ENCODE measurements at regions not wholly inside any gene's neighbourhood (a gene's known extent, or its start where the extent isn't known, plus 50 kb on each side); places are given as distances from the start of the nearest gene placed in this dataset.

GRCh38 chr1:103337779-103338178 lies 187.7 kb upstream of the RNPC3 start:
- H3K9me3 ChIP-seq: no peaks in the 10 kb centered on the region

GRCh38 chr1:103336408-103336807 lies 189.1 kb upstream of the RNPC3 start:
- WGBS, 5 donors: 64 to 80% (median 74%) methylated on average over 1 of the region's 1 CpG
- DNase-seq: no peak
- no peaks in the 10 kb centered on the region for H3K36me3 ChIP-seq
- H3K9me3 ChIP-seq: no peaks in the 10 kb centered on the region
- H3K4me1 ChIP-seq: no peaks in the 10 kb centered on the region
- H3K27ac ChIP-seq: no peak overlapping the region
- H3K27me3 ChIP-seq (replicated peaks in 1 of 7): no peaks in the 10 kb centered on the region
- TF ChIP-seq CTCF (IDR thresholded peaks at IDR 0.05 in 8 of 11, conservative IDR thresholded peaks at IDR 0.05 in 3 of 11): no peak
- no peak for TF ChIP-seq POLR2A (IDR thresholded peaks at IDR 0.05)
- no peak for TF ChIP-seq POLR2AphosphoS5 (IDR thresholded peaks at IDR 0.05)
- H3K4me3 ChIP-seq: no peak overlapping the region
- intact Hi-C loops (cut with DNase I; ENCODE audit: low total_unique reads): no loop called here

More at GRCh38 chr1:103337779-103338178, 187.7 kb upstream of the RNPC3 start:
- TF ChIP-seq CTCF (IDR thresholded peaks at IDR 0.05 in 8 of 11, conservative IDR thresholded peaks at IDR 0.05 in 3 of 11) (no peak), POLR2A (IDR thresholded peaks at IDR 0.05) (no peak)
- intact Hi-C loops (cut with DNase I; ENCODE audit: low total_unique reads): no loop called here
- H3K27ac ChIP-seq: no peak overlapping the region
- WGBS, 5 donors: 61 to 81% (median 70%) methylated on average over 4 of the region's 4 CpGs
- no peaks in the 10 kb centered on the region for H3K36me3 ChIP-seq
- no peaks in the 10 kb centered on the region for H3K27me3 ChIP-seq (replicated peaks in 1 of 7)
- no peaks in the 10 kb centered on the region for H3K4me1 ChIP-seq
- no peak overlapping the region for H3K4me3 ChIP-seq
- no peak for DNase-seq

- no peaks in the 10 kb centered on the region for H3K36me3 ChIP-seq
- no peaks in the 10 kb centered on the region for H3K27me3 ChIP-seq (replicated peaks in 1 of 7)
- H3K4me3 ChIP-seq: no peak overlapping the region
- intact Hi-C loops (cut with DNase I; ENCODE audit: low total_unique reads): no loop called here
- DNase-seq: no peak
- no peaks in the 10 kb centered on the region for H3K9me3 ChIP-seq
- no peak for TF ChIP-seq POLR2AphosphoS5 (IDR thresholded peaks at IDR 0.05)
- TF ChIP-seq POLR2A (IDR thresholded peaks at IDR 0.05): no peak
- no peak overlapping the region for H3K27ac ChIP-seq
- 66 to 79% (median 70%) methylated on average over 5 of the region's 5 CpGs for WGBS, 5 donors
- H3K4me1 ChIP-seq: no peaks in the 10 kb centered on the region
These were observed 192.4 kb upstream of the RNPC3 start for GRCh38 chr1:103333141-103333540.

GRCh38 chr1:103327054-103327719 lies 198.3 kb upstream of the RNPC3 start:
- 82 to 89% (median 83%) methylated on average over 2 to 4 of the region's 4 CpGs for WGBS, 5 donors
- no peak for DNase-seq
- intact Hi-C loops (cut with DNase I; ENCODE audit: low total_unique reads): no loop called here

More at GRCh38 chr1:103327054-103327719, 198.3 kb upstream of the RNPC3 start:
- H3K4me3 ChIP-seq: no peak overlapping the region
- H3K36me3 ChIP-seq: no peaks in the 10 kb centered on the region
- no peaks in the 10 kb centered on the region for H3K4me1 ChIP-seq
- peaks cover 0 to 27% (median 15%) of the 10 kb centered on the region in 8 donors for H3K9me3 ChIP-seq
- no peak overlapping the region for H3K27ac ChIP-seq
- H3K27me3 ChIP-seq (replicated peaks in 1 of 7): no peaks in the 10 kb centered on the region
- no peak for TF ChIP-seq CTCF (IDR thresholded peaks at IDR 0.05 in 8 of 11, conservative IDR thresholded peaks at IDR 0.05 in 3 of 11)
- no peak for TF ChIP-seq POLR2AphosphoS5 (IDR thresholded peaks at IDR 0.05)
- no peak for TF ChIP-seq POLR2A (IDR thresholded peaks at IDR 0.05)
